WTC11 (cell line): ENCODE measurements at regions not wholly inside any gene's neighbourhood (a gene's known extent, or its start where the extent isn't known, plus 50 kb on each side); places are given as distances from the start of the nearest gene placed in this dataset.

ENCODE experiments used
- CBFB ChIP-seq: sonication (generic); formaldehyde crosslinking; IDR thresholded peaks from 2 replicates; pipeline ENCODE4 v1.8.1; 2022; ENCODE audit warnings: mild to moderate bottlenecking, low read depth, missing genetic modification reagents
- SMAD3 ChIP-seq: sonication (generic); formaldehyde crosslinking; IDR thresholded peaks from 2 replicates; pipeline ENCODE4 v1.8.0; 2022; ENCODE audit warnings: missing genetic modification reagents, mild to moderate bottlenecking, borderline replicate concordance
- TP53 ChIP-seq: sonication (generic); formaldehyde crosslinking; IDR thresholded peaks from 2 replicates; pipeline ENCODE4 v1.8.1; 2023; ENCODE audit warnings: mild to moderate bottlenecking, missing genetic modification reagents
- USF1 ChIP-seq: sonication (generic); formaldehyde crosslinking; IDR thresholded peaks from 2 replicates; pipeline ENCODE4 v1.8.0; 2022; ENCODE audit warnings: mild to moderate bottlenecking, missing genetic modification reagents
- TF ChIP-seq, protein P1 (sequence below): fragments of 200-600 bp; IDR thresholded peaks from 2 replicates; pipeline ENCODE4 v1.8.0; 2022; ENCODE audit warnings: antibody characterized with exemption
- TF ChIP-seq, protein P2 (sequence below): sonication (generic); formaldehyde crosslinking; IDR thresholded peaks from 2 replicates; pipeline ENCODE4 v1.8.0; 2023; ENCODE audit warnings: mild to moderate bottlenecking, missing genetic modification reagents

DNA sequence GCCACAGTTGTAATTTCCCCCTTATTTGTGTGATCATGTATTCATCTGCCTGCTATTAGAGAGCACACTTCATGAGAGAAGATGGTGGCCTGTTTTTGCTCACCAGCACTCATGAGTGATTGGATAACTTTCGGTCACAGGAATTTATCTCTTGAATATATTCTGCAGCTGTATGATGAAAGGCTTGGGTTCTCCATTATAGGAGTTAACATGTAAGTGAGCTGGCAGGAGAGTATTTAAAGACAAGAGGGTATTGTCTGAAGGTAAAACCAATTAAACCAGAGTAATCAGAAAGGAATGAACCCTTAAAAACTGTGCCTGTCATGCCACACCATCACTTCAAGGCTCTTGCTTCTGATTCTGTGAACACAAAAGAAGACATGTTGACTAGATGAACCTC, 574.9 kb upstream of the CAMK1G start:
- TF ChIP-seq, protein P1, sequence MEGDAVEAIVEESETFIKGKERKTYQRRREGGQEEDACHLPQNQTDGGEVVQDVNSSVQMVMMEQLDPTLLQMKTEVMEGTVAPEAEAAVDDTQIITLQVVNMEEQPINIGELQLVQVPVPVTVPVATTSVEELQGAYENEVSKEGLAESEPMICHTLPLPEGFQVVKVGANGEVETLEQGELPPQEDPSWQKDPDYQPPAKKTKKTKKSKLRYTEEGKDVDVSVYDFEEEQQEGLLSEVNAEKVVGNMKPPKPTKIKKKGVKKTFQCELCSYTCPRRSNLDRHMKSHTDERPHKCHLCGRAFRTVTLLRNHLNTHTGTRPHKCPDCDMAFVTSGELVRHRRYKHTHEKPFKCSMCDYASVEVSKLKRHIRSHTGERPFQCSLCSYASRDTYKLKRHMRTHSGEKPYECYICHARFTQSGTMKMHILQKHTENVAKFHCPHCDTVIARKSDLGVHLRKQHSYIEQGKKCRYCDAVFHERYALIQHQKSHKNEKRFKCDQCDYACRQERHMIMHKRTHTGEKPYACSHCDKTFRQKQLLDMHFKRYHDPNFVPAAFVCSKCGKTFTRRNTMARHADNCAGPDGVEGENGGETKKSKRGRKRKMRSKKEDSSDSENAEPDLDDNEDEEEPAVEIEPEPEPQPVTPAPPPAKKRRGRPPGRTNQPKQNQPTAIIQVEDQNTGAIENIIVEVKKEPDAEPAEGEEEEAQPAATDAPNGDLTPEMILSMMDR: no peak
- TF ChIP-seq SMAD3 (CRISPR knock-in tag) (no peak), CBFB (no peak), TP53 (CRISPR knock-in tag) (no peak), USF1 (no peak)
- TF ChIP-seq, protein P2, sequence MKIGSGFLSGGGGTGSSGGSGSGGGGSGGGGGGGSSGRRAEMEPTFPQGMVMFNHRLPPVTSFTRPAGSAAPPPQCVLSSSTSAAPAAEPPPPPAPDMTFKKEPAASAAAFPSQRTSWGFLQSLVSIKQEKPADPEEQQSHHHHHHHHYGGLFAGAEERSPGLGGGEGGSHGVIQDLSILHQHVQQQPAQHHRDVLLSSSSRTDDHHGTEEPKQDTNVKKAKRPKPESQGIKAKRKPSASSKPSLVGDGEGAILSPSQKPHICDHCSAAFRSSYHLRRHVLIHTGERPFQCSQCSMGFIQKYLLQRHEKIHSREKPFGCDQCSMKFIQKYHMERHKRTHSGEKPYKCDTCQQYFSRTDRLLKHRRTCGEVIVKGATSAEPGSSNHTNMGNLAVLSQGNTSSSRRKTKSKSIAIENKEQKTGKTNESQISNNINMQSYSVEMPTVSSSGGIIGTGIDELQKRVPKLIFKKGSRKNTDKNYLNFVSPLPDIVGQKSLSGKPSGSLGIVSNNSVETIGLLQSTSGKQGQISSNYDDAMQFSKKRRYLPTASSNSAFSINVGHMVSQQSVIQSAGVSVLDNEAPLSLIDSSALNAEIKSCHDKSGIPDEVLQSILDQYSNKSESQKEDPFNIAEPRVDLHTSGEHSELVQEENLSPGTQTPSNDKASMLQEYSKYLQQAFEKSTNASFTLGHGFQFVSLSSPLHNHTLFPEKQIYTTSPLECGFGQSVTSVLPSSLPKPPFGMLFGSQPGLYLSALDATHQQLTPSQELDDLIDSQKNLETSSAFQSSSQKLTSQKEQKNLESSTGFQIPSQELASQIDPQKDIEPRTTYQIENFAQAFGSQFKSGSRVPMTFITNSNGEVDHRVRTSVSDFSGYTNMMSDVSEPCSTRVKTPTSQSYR (CRISPR knock-in tag): no peak
